PC-3 (cell line): ENCODE measurements at regions not wholly inside any gene's neighbourhood (a gene's known extent, or its start where the extent isn't known, plus 50 kb on each side); places are given as distances from the start of the nearest gene placed in this dataset.

Experiments used
- ATAC-seq: fragments of 200-7000 bp; cut with Tn5 transposase; 2 replicates; pipeline ENCODE4 v1.9.1; 2020; ENCODE audit warnings: mild to moderate bottlenecking, moderate library complexity
- BruUV-seq: library from RNA; stranded (reverse); fragments of 400-500 nt; replicated peaks from 2 replicates; lab custom pipeline; 2021; lab: Mats Ljungman, UMichigan
- CTCF ChIA-PET: fragments of 300-600 bp; sonication (Branson Sonifier 250); formaldehyde crosslinking; loops from one replicate; lab custom pipeline; 2022; ENCODE audit warnings: antibody characterized with exemption; lab: Charles Lee
- POLR2A ChIA-PET: fragments of 300-600 bp; sonication (Branson Sonifier 250); formaldehyde crosslinking; loops from one replicate; lab custom pipeline; 2022; ENCODE audit warnings: antibody characterized with exemption; ENCODE audit not compliant: unreplicated experiment; lab: Charles Lee
- DNase-seq: peaks from one replicate; pipeline ENCODE4 v3.0.0-alpha.2; 2015
- H2AFZ ChIP-seq: fragments of 300-600 bp; sonication (generic); 2 replicates; pipeline ENCODE4 v1.6.0; 2016; ENCODE audit warnings: antibody characterized with exemption, low read length
- H3F3A ChIP-seq: fragments of 300-600 bp; sonication (generic); one replicate; pipeline ENCODE4 v1.6.0; 2017; ENCODE audit warnings: antibody characterized with exemption, low read length, control low read depth, mild to moderate bottlenecking; ENCODE audit not compliant: unreplicated experiment
- H3K27ac ChIP-seq: fragments of 300-600 bp; sonication (generic); 2 replicates; pipeline ENCODE4 v1.5.1; 2016; ENCODE audit warnings: mild to moderate bottlenecking, low read length
- H3K27me3 ChIP-seq: fragments of 300-600 bp; sonication (generic); 2 replicates; pipeline ENCODE4 v1.6.1; 2016; ENCODE audit warnings: low read length, mixed read lengths
- H3K36me3 ChIP-seq: fragments of 300-600 bp; sonication (generic); 2 replicates; pipeline ENCODE4 v1.6.1; 2016; ENCODE audit warnings: low read depth, mixed run types, low read length, mixed read lengths
- H3K4me1 ChIP-seq: fragments of 300-600 bp; sonication (generic); 2 replicates; pipeline ENCODE4 v1.5.1; 2016; ENCODE audit warnings: low read length; ENCODE audit not compliant: insufficient read depth
- H3K4me2 ChIP-seq: fragments of 300-600 bp; sonication (generic); 2 replicates; pipeline ENCODE4 v1.6.0; 2016; ENCODE audit warnings: low read length
- H3K4me3 ChIP-seq: fragments of 300-600 bp; sonication (generic); 2 replicates; pipeline ENCODE4 v1.5.1; 2016; ENCODE audit warnings: mild to moderate bottlenecking, low read length, mixed read lengths
- H3K79me2 ChIP-seq: fragments of 300-600 bp; sonication (generic); 2 replicates; pipeline ENCODE4 v1.6.1; 2017; ENCODE audit warnings: low read length, mixed read lengths
- H3K9ac ChIP-seq: fragments of 300-600 bp; sonication (generic); 2 replicates; pipeline ENCODE4 v1.6.0; 2016; ENCODE audit warnings: mild to moderate bottlenecking, low read length
- H3K9me2 ChIP-seq: fragments of 300-600 bp; sonication (generic); replicated peaks from 2 replicates; pipeline ENCODE4 v1.6.1; 2016; ENCODE audit warnings: mixed run types, low read length, mixed read lengths
- H3K9me3 ChIP-seq: fragments of 300-600 bp; sonication (generic); 2 replicates; pipeline ENCODE4 v1.6.1; 2016; ENCODE audit warnings: low read length, mixed read lengths
- H4K20me1 ChIP-seq: fragments of 300-600 bp; sonication (generic); 2 replicates; pipeline ENCODE4 v1.6.1; 2016; ENCODE audit warnings: low read length, mixed read lengths
- EZH2 ChIP-seq: fragments of 300-600 bp; sonication (generic); IDR thresholded peaks from one replicate; pipeline ENCODE4 v1.6.1; 2017; ENCODE audit warnings: antibody characterized with exemption, mild to moderate bottlenecking, low read length; ENCODE audit not compliant: unreplicated experiment
- EZH2phosphoT487 ChIP-seq: fragments of 300-600 bp; sonication (generic); IDR thresholded peaks from 2 replicates; pipeline ENCODE4 v1.6.1; 2018; ENCODE audit warnings: mild to moderate bottlenecking, antibody characterized with exemption, low read length, borderline replicate concordance
- intact Hi-C: fragments of 100-400 bp; cut with micrococcal nuclease; formaldehyde crosslinking; loops from 2 replicates; pipeline ENCODE4 v1.9.0; 2023
- TF ChIP-seq, protein P1 (sequence below): fragments of 300-600 bp; sonication (generic); conservative IDR thresholded peaks from 2 replicates; pipeline ENCODE4 v1.5.1; 2017; ENCODE audit warnings: antibody characterized with exemption, low read depth, mild to moderate bottlenecking, low read length

DNA sequence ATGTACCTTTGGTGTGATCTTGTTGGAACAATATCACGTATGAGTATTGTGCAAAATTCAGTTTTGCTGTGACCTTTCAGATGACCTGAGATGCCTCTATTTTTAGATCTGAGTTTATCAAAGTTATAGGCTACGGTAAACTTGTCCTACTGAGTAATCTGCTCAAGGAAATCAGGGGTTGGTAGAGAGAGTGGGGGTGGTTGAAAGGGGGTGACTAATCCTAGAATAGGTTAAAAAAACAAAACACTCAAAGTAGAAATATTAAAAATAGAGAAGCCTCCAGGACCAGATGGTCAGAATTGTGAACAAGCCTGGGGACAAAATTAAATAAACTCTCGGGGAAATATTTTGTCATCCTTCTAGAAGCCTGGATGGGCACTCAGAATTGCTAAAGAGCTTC lies 59.9 kb upstream of the C11orf87 start:
- DNase-seq, result no peak

DNA sequence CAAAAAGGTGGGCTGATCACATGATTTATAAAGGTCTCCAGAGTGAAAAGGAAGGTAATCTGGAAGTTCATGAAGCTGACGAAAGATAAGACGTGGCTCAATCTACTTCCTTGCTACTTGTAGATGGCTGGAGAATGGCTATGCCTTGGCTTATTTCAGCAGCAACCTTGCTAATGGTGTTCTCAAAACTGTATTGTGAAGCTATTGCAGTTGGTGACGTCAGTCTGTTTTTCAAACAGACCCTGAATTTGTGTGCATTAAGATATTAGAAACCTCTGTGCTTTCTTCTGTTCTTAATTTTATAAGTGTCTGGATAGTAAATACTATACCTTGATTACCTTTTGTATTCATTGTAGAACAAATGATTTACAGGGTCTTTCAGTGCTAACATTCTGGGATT lies 58.3 kb upstream of the C11orf87 start:
- POLR2A ChIA-PET, result no interaction called here
- H3K27ac ChIP-seq, result no peak overlapping the region
- no peak for DNase-seq
- CTCF ChIA-PET, result no interaction called here
- no peaks in the 10 kb centered on the region for H3K4me1 ChIP-seq
- no peaks in the 10 kb centered on the region for H3K36me3 ChIP-seq
- no peaks in the 10 kb centered on the region for H4K20me1 ChIP-seq
- no peak overlapping the region for H3K9ac ChIP-seq
- TF ChIP-seq EZH2, result no peak
- TF ChIP-seq, protein P1, sequence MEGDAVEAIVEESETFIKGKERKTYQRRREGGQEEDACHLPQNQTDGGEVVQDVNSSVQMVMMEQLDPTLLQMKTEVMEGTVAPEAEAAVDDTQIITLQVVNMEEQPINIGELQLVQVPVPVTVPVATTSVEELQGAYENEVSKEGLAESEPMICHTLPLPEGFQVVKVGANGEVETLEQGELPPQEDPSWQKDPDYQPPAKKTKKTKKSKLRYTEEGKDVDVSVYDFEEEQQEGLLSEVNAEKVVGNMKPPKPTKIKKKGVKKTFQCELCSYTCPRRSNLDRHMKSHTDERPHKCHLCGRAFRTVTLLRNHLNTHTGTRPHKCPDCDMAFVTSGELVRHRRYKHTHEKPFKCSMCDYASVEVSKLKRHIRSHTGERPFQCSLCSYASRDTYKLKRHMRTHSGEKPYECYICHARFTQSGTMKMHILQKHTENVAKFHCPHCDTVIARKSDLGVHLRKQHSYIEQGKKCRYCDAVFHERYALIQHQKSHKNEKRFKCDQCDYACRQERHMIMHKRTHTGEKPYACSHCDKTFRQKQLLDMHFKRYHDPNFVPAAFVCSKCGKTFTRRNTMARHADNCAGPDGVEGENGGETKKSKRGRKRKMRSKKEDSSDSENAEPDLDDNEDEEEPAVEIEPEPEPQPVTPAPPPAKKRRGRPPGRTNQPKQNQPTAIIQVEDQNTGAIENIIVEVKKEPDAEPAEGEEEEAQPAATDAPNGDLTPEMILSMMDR, result no peak
- no peak for TF ChIP-seq EZH2phosphoT487
- H3K9me3 ChIP-seq, result no peaks in the 10 kb centered on the region
- H3K4me2 ChIP-seq, result no peak overlapping the region
- peaks cover 5% of the 10 kb centered on the region; the same call in 1 of the 2 replicates for H3K27me3 ChIP-seq
- no peaks in the 10 kb centered on the region for H3K79me2 ChIP-seq
- intact Hi-C loops, result no loop called here
- no peak overlapping the region for H3K4me3 ChIP-seq
- no peaks in the 10 kb centered on the region for H3F3A ChIP-seq
- no peak for ATAC-seq
- H3K9me2 ChIP-seq, result no peaks in the 10 kb centered on the region
- H2AFZ ChIP-seq, result no peak overlapping the region
- no TSS peak for BruUV-seq

More for the DNA sequence above, 59.9 kb upstream of the C11orf87 start:
- POLR2A ChIA-PET, result no interaction called here
- intact Hi-C loops, result no loop called here
- H3K36me3 ChIP-seq, result no peaks in the 10 kb centered on the region
- no peaks in the 10 kb centered on the region for H4K20me1 ChIP-seq
- H3K27ac ChIP-seq, result no peak overlapping the region
- H3K4me1 ChIP-seq, result no peaks in the 10 kb centered on the region
- no peak overlapping the region for H3K4me2 ChIP-seq
- TF ChIP-seq EZH2 (no peak), EZH2phosphoT487 (no peak)
- TF ChIP-seq, protein P1, result no peak
- CTCF ChIA-PET, result no interaction called here
- no peaks in the 10 kb centered on the region for H3K79me2 ChIP-seq
- no TSS peak for BruUV-seq
- no peaks in the 10 kb centered on the region for H3K9me3 ChIP-seq
- ATAC-seq, result no peak
- H3K27me3 ChIP-seq, result peaks cover 11% of the 10 kb centered on the region; the same call in 1 of the 2 replicates
- H3K4me3 ChIP-seq, result no peak overlapping the region
- H3K9me2 ChIP-seq, result no peaks in the 10 kb centered on the region
- no peak overlapping the region for H3K9ac ChIP-seq
- H3F3A ChIP-seq, result no peaks in the 10 kb centered on the region
- H2AFZ ChIP-seq, result no peak overlapping the region

DNA sequence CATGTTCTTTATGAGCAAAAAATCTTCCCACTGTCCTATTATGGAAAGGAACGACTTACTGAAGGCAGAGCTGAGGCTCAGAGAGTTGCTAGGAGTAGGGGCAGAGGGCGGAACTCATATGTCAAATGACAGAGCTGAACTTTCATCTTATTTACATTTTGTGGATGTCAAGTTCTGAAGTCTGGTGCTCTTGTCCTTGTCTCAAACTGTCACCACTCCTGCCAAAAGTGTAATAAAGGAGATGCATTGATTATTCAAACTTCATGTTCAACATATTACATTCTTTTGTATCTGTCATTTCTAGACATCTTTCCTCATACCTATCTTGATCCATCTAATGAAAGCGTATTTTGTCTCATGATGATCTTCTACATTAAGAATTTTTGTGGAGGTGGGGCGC lies 57.1 kb upstream of the C11orf87 start:
- POLR2A ChIA-PET, result no interaction called here
- BruUV-seq, result no TSS peak

More for the DNA sequence above, 57.1 kb upstream of the C11orf87 start:
- ATAC-seq (no peak), DNase-seq (no peak)
- Histone ChIP-seq H3K9me3 (no peaks in the 10 kb centered on the region), H3K27me3 (peaks cover 5% of the 10 kb centered on the region; the same call in 1 of the 2 replicates), H2AFZ (no peak overlapping the region), H3K36me3 (no peaks in the 10 kb centered on the region), H3K4me1 (no peaks in the 10 kb centered on the region), H3F3A (no peaks in the 10 kb centered on the region), H3K27ac (no peak overlapping the region), H3K9me2 (no peaks in the 10 kb centered on the region), H3K79me2 (no peaks in the 10 kb centered on the region), H4K20me1 (no peaks in the 10 kb centered on the region), H3K9ac (no peak overlapping the region), H3K4me3 (no peak overlapping the region), H3K4me2 (no peak overlapping the region)
- CTCF ChIA-PET, result no interaction called here
- intact Hi-C loops, result no loop called here
- TF ChIP-seq EZH2phosphoT487 (no peak), EZH2 (no peak)
- TF ChIP-seq, protein P1, result no peak
